Osteoblast (primary cell): ENCODE measurements at regions not wholly inside any gene's neighbourhood (a gene's known extent, or its start where the extent isn't known, plus 50 kb on each side); places are given as distances from the start of the nearest gene placed in this dataset.

Source experiments
- DNase-seq: peaks from one replicate; pipeline ENCODE4 v3.0.0; 2011; ENCODE audit warnings: low spot score, mixed read lengths; ENCODE audit not compliant: insufficient read length; ENCODE audit errors: missing footprints
- H2AFZ ChIP-seq: 2 replicates; pipeline ENCODE4 v1.6.0; 2011; ENCODE audit warnings: mild to moderate bottlenecking, low read length
- H3K27ac ChIP-seq: 2 replicates; pipeline ENCODE4 v1.5.1; 2011; ENCODE audit warnings: mild to moderate bottlenecking, low read depth, low read length, moderate library complexity
- H3K27me3 ChIP-seq: 2 replicates; pipeline ENCODE4 v1.6.0; 2012; ENCODE audit warnings: mild to moderate bottlenecking, control low read depth, inconsistent platforms, low read length, moderate library complexity; ENCODE audit not compliant: insufficient read depth
- H3K36me3 ChIP-seq: 2 replicates; pipeline ENCODE4 v1.5.1; 2011; ENCODE audit warnings: mild to moderate bottlenecking, low read length, control low read depth, moderate library complexity; ENCODE audit not compliant: insufficient read depth
- H3K4me1 ChIP-seq: 2 replicates; pipeline ENCODE4 v1.5.1; 2011; ENCODE audit warnings: mild to moderate bottlenecking, low read length, control low read depth, moderate library complexity; ENCODE audit not compliant: insufficient read depth
- H3K4me2 ChIP-seq: 2 replicates; pipeline ENCODE4 v1.6.0; 2011; ENCODE audit warnings: mild to moderate bottlenecking, low read length; ENCODE audit not compliant: insufficient read depth
- H3K4me3 ChIP-seq: fragments of 200-600 bp; sonication (generic); 3 replicates; pipeline ENCODE4 v1.5.1; 2012; ENCODE audit warnings: mild to moderate bottlenecking, low read length, inconsistent platforms; ENCODE audit not compliant: insufficient read depth
- H3K79me2 ChIP-seq: 2 replicates; pipeline ENCODE4 v1.6.0; 2012; ENCODE audit warnings: mild to moderate bottlenecking, low read length, control low read depth, inconsistent platforms; ENCODE audit not compliant: insufficient read depth
- H3K9me3 ChIP-seq: 2 replicates; pipeline ENCODE4 v1.5.1; 2011; ENCODE audit warnings: low read depth, low read length, control low read depth
- H4K20me1 ChIP-seq: 2 replicates; pipeline ENCODE4 v1.6.0; 2012; ENCODE audit warnings: mild to moderate bottlenecking, low read length, control low read depth; ENCODE audit not compliant: insufficient read depth
- CTCF ChIP-seq: IDR thresholded peaks from 2 replicates; pipeline ENCODE4 v1.5.1; 2011; ENCODE audit warnings: mild to moderate bottlenecking, low read depth, low read length, moderate library complexity; ENCODE audit errors: extremely low read depth

DNA sequence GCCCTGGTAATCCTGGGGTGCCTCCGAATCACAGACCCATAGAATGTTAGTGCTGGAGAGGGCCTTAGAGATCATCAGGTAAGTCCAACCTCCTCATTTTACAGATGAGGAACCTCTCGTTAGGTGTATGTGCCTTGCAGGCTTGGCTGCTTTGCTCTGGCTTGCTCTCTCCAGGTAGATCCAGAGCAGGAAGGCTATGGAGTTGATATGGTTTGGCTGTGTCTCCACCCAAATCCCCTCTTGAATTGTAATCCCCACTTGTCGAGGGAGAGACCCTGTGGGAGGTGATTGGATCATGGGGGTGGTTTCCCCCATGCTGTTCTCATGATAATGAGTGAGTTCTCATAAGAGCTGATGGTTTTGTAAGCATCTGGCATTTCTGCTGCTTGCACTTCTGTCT lies 186.0 kb upstream of the PLXNA2 start:
- DNase-seq = no peak
- Histone ChIP-seq H3K4me3 (no peak overlapping the region), H4K20me1 (no peaks in the 10 kb centered on the region), H3K4me1 (peaks cover 27% of the 10 kb centered on the region), H3K9me3 (no peaks in the 10 kb centered on the region), H3K27me3 (no peaks in the 10 kb centered on the region), H3K4me2 (no peak overlapping the region), H3K27ac (no peak overlapping the region), H3K36me3 (no peaks in the 10 kb centered on the region), H2AFZ (no peak overlapping the region), H3K79me2 (no peaks in the 10 kb centered on the region)
- no peak for TF ChIP-seq CTCF

DNA sequence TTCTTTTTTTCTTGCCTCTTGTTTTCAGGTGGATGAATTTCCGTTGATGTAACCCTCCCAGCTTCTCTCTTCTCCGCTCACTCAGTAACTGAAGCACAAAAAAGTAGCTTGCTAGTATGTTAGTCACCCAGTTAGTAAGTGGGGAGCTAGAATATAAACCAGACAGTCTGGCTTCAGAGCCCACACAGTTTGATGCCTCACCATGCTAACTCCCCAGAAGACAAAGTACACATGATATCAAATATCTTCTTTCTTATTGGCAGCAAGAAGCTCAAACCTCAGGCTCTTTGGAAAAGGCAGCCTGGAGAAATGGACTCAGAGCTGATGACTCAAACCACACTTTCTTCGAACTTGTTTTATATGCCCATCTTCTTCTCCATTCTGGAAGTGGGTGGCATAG lies 187.5 kb upstream of the PLXNA2 start:
- Histone ChIP-seq H3K27ac (peak overlapping the region; percentile 61), H3K36me3 (no peaks in the 10 kb centered on the region), H2AFZ (peak overlapping the region; percentile 42), H3K4me3 (peak overlapping the region; percentile 22), H3K4me1 (peaks cover 27% of the 10 kb centered on the region), H3K9me3 (no peaks in the 10 kb centered on the region), H3K4me2 (peak overlapping the region; percentile 37), H3K27me3 (no peaks in the 10 kb centered on the region), H4K20me1 (no peaks in the 10 kb centered on the region), H3K79me2 (no peaks in the 10 kb centered on the region)
- peak; percentile 32 for DNase-seq
- TF ChIP-seq CTCF = no peak

- no peaks in the 10 kb centered on the region for H3K36me3 ChIP-seq
- H3K4me3 ChIP-seq = peak overlapping the region; percentile 22
- H3K79me2 ChIP-seq = no peaks in the 10 kb centered on the region
- no peaks in the 10 kb centered on the region for H4K20me1 ChIP-seq
- no peaks in the 10 kb centered on the region for H3K27me3 ChIP-seq
- peak overlapping the region; percentile 20 for H2AFZ ChIP-seq
- no peak for TF ChIP-seq CTCF
- peak overlapping the region; percentile 37 for H3K4me2 ChIP-seq
- peaks cover 31% of the 10 kb centered on the region for H3K4me1 ChIP-seq
- peak overlapping the region; percentile 61 for H3K27ac ChIP-seq
- H3K9me3 ChIP-seq = no peaks in the 10 kb centered on the region
- DNase-seq = no peak
These were observed 188.2 kb upstream of the PLXNA2 start for GRCh38 chr1:208432346-208432745.

- Histone ChIP-seq H3K4me2 (peak overlapping the region; percentile 31), H3K27ac (peak overlapping the region; percentile 61), H3K9me3 (no peaks in the 10 kb centered on the region), H3K27me3 (no peaks in the 10 kb centered on the region), H4K20me1 (no peaks in the 10 kb centered on the region), H3K36me3 (no peaks in the 10 kb centered on the region), H3K4me1 (peaks cover 36% of the 10 kb centered on the region), H3K79me2 (no peaks in the 10 kb centered on the region), H2AFZ (peak overlapping the region; percentile 18), H3K4me3 (no peak overlapping the region)
- DNase-seq = peak; percentile 44
- TF ChIP-seq CTCF = no peak
These were observed 188.9 kb upstream of the PLXNA2 start for GRCh38 chr1:208433086-208433485.
